HEK293 (cell line): ENCODE measurements at regions not wholly inside any gene's neighbourhood (a gene's known extent, or its start where the extent isn't known, plus 50 kb on each side); places are given as distances from the start of the nearest gene placed in this dataset.

Source experiments
- CTCF ChIA-PET: fragments of 350-600 bp; formaldehyde crosslinking; extraction: SDS; loops from one replicate; lab custom pipeline; 2021; ENCODE audit warnings: antibody characterized with exemption; lab: Yijun Ruan, JAX
- POLR2A ChIA-PET: fragments of 300-600 bp; formaldehyde crosslinking; extraction: SDS; loops from one replicate; lab custom pipeline; 2020; ENCODE audit warnings: antibody characterized with exemption, inconsistent platforms; lab: Yijun Ruan, JAX
- H3K27ac ChIP-seq: fragments of 200-500 bp; sonication (Bioruptor generic); 2 replicates; pipeline ENCODE4 v1.5.1; 2014; ENCODE audit warnings: low read depth, low read length, control low read depth, inconsistent platforms; ENCODE audit errors: extremely low read depth
- H3K36me3 ChIP-seq, 2 experiments: fragments of 200-500 bp in 1 of 2; sonication (Bioruptor generic) in 1 of 2; 1 replicate in 1 of 2; 2 replicates in 1 of 2; pipeline ENCODE4 v1.5.1; 2014 to 2017; ENCODE audit warnings: inconsistent platforms in 2 of 2, low read length in 2 of 2; ENCODE audit not compliant: control insufficient read depth in 2 of 2, insufficient read depth in 1 of 2
- H3K4me1 ChIP-seq: fragments of 200-500 bp; sonication (Bioruptor generic); 2 replicates; pipeline ENCODE4 v1.5.1; 2014; ENCODE audit warnings: mild to moderate bottlenecking, low read length, inconsistent platforms; ENCODE audit not compliant: control insufficient read depth, insufficient read depth
- H3K4me3 ChIP-seq: 2 replicates; pipeline ENCODE4 v1.5.1; 2011; ENCODE audit warnings: low read depth, mild to moderate bottlenecking, control low read depth, low read length, moderate library complexity
- H3K9me3 ChIP-seq: fragments of 200-500 bp; sonication (Bioruptor generic); 2 replicates; pipeline ENCODE4 v1.5.1; 2014; ENCODE audit warnings: low read depth, low read length, inconsistent platforms; ENCODE audit not compliant: control insufficient read depth, insufficient read depth
- KLF8 ChIP-seq: fragments of 450-650 bp; formaldehyde crosslinking; IDR thresholded peaks from 2 replicates; pipeline ENCODE4 v1.5.1; 2016; ENCODE audit warnings: missing biosample characterization, missing genetic modification characterization
- RBAK ChIP-seq: fragments of 450-650 bp; formaldehyde crosslinking; IDR thresholded peaks from 2 replicates; pipeline ENCODE4 v1.5.1; 2016; ENCODE audit warnings: missing biosample characterization, missing genetic modification characterization
- REST ChIP-seq: fragments of 450-650 bp; formaldehyde crosslinking; IDR thresholded peaks from 2 replicates; pipeline ENCODE4 v1.5.1; 2016; ENCODE audit warnings: missing biosample characterization, missing genetic modification characterization
- SCRT1 ChIP-seq: fragments of 450-650 bp; formaldehyde crosslinking; IDR thresholded peaks from 2 replicates; pipeline ENCODE4 v1.5.1; 2016; ENCODE audit warnings: missing biosample characterization, missing genetic modification characterization, borderline replicate concordance
- SP7 ChIP-seq: fragments of 450-650 bp; formaldehyde crosslinking; IDR thresholded peaks from 2 replicates; pipeline ENCODE4 v1.5.1; 2016; ENCODE audit warnings: missing biosample characterization, missing genetic modification characterization
- YY2 ChIP-seq: fragments of 450-650 bp; formaldehyde crosslinking; IDR thresholded peaks from 2 replicates; pipeline ENCODE4 v1.5.1; 2016; ENCODE audit warnings: missing biosample characterization, missing genetic modification characterization
- ZBTB1 ChIP-seq: fragments of 450-650 bp; formaldehyde crosslinking; IDR thresholded peaks from 2 replicates; pipeline ENCODE4 v1.5.1; 2016; ENCODE audit warnings: missing biosample characterization, missing genetic modification characterization
- ZBTB6 ChIP-seq: fragments of 450-650 bp; formaldehyde crosslinking; IDR thresholded peaks from 2 replicates; pipeline ENCODE4 v1.5.1; 2017; ENCODE audit warnings: missing biosample characterization, missing genetic modification characterization
- ZNF146 ChIP-seq: fragments of 450-650 bp; formaldehyde crosslinking; IDR thresholded peaks from 2 replicates; pipeline ENCODE4 v1.5.1; 2016; ENCODE audit warnings: missing biosample characterization, missing genetic modification characterization
- ZNF311 ChIP-seq: fragments of 450-650 bp; formaldehyde crosslinking; IDR thresholded peaks from 2 replicates; pipeline ENCODE4 v1.5.1; 2017; ENCODE audit warnings: missing biosample characterization, missing genetic modification characterization, borderline replicate concordance
- ZNF366 ChIP-seq: fragments of 450-650 bp; formaldehyde crosslinking; conservative IDR thresholded peaks from 2 replicates; pipeline ENCODE4 v1.5.1; 2016; ENCODE audit warnings: missing biosample characterization, missing genetic modification characterization
- ZNF449 ChIP-seq: fragments of 450-650 bp; formaldehyde crosslinking; IDR thresholded peaks from 2 replicates; pipeline ENCODE4 v1.5.1; 2017; ENCODE audit warnings: missing biosample characterization, mild to moderate bottlenecking, missing genetic modification characterization, moderate library complexity
- ZNF473 ChIP-seq: fragments of 450-650 bp; formaldehyde crosslinking; IDR thresholded peaks from 2 replicates; pipeline ENCODE4 v1.5.1; 2017; ENCODE audit warnings: missing biosample characterization, missing genetic modification characterization
- ZNF521 ChIP-seq: fragments of 450-650 bp; formaldehyde crosslinking; IDR thresholded peaks from 2 replicates; pipeline ENCODE4 v1.5.1; 2017; ENCODE audit warnings: missing biosample characterization, mild to moderate bottlenecking, missing genetic modification characterization
- ZNF580 ChIP-seq: fragments of 450-650 bp; formaldehyde crosslinking; IDR thresholded peaks from 2 replicates; pipeline ENCODE4 v1.5.1; 2016; ENCODE audit warnings: missing biosample characterization, missing genetic modification characterization
- ZNF670 ChIP-seq: fragments of 450-650 bp; formaldehyde crosslinking; IDR thresholded peaks from 2 replicates; pipeline ENCODE4 v1.5.1; 2016; ENCODE audit warnings: missing biosample characterization, missing genetic modification characterization, low read depth
- ZNF677 ChIP-seq: fragments of 450-650 bp; IDR thresholded peaks from 2 replicates; pipeline ENCODE4 v1.5.0; 2018; ENCODE audit warnings: missing biosample characterization, mild to moderate bottlenecking, missing genetic modification characterization, moderate library complexity
- ZNF837 ChIP-seq: fragments of 450-650 bp; formaldehyde crosslinking; IDR thresholded peaks from 2 replicates; pipeline ENCODE4 v1.5.1; 2016; ENCODE audit warnings: missing biosample characterization, missing genetic modification characterization
- ZXDB ChIP-seq: fragments of 450-650 bp; formaldehyde crosslinking; IDR thresholded peaks from 2 replicates; pipeline ENCODE4 v1.5.1; 2016; ENCODE audit warnings: missing biosample characterization, missing genetic modification characterization
- TF ChIP-seq, protein P1 (sequence below): fragments of 450-650 bp; formaldehyde crosslinking; IDR thresholded peaks from 2 replicates; pipeline ENCODE4 v1.5.1; 2016; ENCODE audit warnings: missing biosample characterization, missing genetic modification characterization
- TF ChIP-seq, protein P2 (sequence below): fragments of 450-650 bp; formaldehyde crosslinking; IDR thresholded peaks from 2 replicates; pipeline ENCODE4 v1.5.1; 2016; ENCODE audit warnings: missing biosample characterization, missing genetic modification characterization
- TF ChIP-seq, protein P3 (sequence below): fragments of 450-650 bp; formaldehyde crosslinking; IDR thresholded peaks from 2 replicates; pipeline ENCODE4 v1.5.1; 2016; ENCODE audit warnings: missing biosample characterization, missing genetic modification characterization

DNA sequence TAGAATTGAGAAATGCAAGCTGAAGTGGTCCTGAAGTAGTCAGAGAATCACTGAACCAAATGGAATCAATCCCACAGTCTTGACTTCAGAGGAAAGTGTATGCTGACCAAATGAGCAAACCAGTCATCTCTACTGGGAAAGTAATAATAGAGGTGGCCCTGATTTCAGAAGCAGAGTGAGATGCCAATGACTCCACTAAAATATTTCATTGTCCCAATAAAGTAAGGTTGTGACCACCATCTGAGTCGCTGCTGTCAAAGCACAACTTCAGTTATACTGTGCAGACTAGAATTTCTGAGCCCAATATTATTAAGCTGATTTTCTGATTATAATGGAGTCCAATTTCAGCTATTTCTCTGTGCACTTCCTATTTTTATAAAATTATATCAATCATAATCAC lies 334.4 kb upstream of the THBS1 start:
- no peaks in the 10 kb centered on the region for H3K9me3 ChIP-seq
- TF ChIP-seq ZXDB (tag by site-specific recombination), result no peak
- no peak for TF ChIP-seq YY2 (tag by site-specific recombination)
- no peak for TF ChIP-seq ZNF366
- no peak for TF ChIP-seq ZNF670
- TF ChIP-seq ZNF311 (tag by site-specific recombination), result no peak
- no peak for TF ChIP-seq ZNF580
- no peak for TF ChIP-seq SCRT1 (tag by site-specific recombination)
- TF ChIP-seq, protein P1, sequence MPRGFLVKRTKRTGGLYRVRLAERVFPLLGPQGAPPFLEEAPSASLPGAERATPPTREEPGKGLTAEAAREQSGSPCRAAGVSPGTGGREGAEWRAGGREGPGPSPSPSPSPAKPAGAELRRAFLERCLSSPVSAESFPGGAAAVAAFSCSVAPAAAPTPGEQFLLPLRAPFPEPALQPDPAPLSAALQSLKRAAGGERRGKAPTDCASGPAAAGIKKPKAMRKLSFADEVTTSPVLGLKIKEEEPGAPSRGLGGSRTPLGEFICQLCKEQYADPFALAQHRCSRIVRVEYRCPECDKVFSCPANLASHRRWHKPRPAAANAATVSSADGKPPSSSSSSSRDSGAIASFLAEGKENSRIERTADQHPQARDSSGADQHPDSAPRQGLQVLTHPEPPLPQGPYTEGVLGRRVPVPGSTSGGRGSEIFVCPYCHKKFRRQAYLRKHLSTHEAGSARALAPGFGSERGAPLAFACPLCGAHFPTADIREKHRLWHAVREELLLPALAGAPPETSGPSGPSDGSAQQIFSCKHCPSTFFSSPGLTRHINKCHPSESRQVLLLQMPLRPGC (tag by site-specific recombination), result no peak
- no peak for TF ChIP-seq ZNF677 (tag by site-specific recombination)
- TF ChIP-seq ZNF146 (tag by site-specific recombination), result no peak
- TF ChIP-seq, protein P2, sequence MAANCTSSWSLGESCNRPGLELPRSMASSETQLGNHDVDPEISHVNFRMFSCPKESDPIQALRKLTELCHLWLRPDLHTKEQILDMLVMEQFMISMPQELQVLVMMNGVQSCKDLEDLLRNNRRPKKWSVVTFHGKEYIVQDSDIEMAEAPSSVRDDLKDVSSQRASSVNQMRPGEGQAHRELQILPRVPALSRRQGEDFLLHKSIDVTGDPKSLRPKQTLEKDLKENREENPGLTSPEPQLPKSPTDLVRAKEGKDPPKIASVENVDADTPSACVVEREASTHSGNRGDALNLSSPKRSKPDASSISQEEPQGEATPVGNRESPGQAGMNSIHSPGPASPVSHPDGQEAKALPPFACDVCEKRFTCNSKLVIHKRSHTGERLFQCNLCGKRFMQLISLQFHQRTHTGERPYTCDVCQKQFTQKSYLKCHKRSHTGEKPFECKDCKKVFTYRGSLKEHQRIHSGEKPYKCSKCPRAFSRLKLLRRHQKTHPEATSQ (tag by site-specific recombination), result no peak
- no peak for TF ChIP-seq SP7 (tag by site-specific recombination)
- TF ChIP-seq ZNF449 (tag by site-specific recombination), result no peak
- no peak for TF ChIP-seq KLF8 (tag by site-specific recombination)
- TF ChIP-seq ZBTB1 (tag by site-specific recombination), result no peak

DNA sequence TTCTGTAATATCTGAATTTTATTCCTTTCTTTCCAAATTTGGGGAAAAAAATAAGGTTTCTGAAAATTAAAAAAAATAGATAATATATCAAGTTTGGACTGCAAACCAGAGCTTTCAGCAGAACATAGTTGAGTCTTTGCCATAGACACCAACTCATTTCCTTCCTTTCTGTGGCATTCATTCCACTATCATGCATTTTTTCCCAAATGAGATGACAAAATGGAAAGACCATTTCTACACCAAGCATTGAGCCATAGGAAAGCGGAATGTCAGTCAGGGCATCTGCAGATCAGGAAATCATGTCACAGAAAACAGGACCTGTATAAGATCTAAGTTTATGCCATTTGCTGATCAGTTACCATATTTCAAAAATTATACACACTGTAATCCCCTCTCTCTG lies 333.3 kb upstream of the THBS1 start:
- Histone ChIP-seq H3K36me3 (no peaks in the 10 kb centered on the region), H3K4me1 (no peaks in the 10 kb centered on the region), H3K27ac (no peak overlapping the region), H3K4me3 (no peak overlapping the region), H3K9me3 (no peaks in the 10 kb centered on the region)
- POLR2A ChIA-PET, result no interaction called here
- CTCF ChIA-PET, result no interaction called here
- TF ChIP-seq, protein P1 (tag by site-specific recombination), result no peak
- TF ChIP-seq ZNF473 (tag by site-specific recombination), result no peak
- no peak for TF ChIP-seq ZBTB1 (tag by site-specific recombination)
- TF ChIP-seq, protein P3, sequence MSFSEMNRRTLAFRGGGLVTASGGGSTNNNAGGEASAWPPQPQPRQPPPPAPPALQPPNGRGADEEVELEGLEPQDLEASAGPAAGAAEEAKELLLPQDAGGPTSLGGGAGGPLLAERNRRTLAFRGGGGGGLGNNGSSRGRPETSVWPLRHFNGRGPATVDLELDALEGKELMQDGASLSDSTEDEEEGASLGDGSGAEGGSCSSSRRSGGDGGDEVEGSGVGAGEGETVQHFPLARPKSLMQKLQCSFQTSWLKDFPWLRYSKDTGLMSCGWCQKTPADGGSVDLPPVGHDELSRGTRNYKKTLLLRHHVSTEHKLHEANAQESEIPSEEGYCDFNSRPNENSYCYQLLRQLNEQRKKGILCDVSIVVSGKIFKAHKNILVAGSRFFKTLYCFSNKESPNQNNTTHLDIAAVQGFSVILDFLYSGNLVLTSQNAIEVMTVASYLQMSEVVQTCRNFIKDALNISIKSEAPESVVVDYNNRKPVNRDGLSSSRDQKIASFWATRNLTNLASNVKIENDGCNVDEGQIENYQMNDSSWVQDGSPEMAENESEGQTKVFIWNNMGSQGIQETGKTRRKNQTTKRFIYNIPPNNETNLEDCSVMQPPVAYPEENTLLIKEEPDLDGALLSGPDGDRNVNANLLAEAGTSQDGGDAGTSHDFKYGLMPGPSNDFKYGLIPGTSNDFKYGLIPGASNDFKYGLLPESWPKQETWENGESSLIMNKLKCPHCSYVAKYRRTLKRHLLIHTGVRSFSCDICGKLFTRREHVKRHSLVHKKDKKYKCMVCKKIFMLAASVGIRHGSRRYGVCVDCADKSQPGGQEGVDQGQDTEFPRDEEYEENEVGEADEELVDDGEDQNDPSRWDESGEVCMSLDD (tag by site-specific recombination), result no peak
- no peak for TF ChIP-seq ZNF837
- TF ChIP-seq REST, result no peak
- TF ChIP-seq ZBTB6 (tag by site-specific recombination), result no peak
- TF ChIP-seq ZNF521 (tag by site-specific recombination), result no peak
- TF ChIP-seq RBAK (tag by site-specific recombination), result no peak

More for the DNA sequence above, 334.4 kb upstream of the THBS1 start:
- Histone ChIP-seq H3K4me3 (no peak overlapping the region), H3K27ac (no peak overlapping the region), H3K36me3 (no peaks in the 10 kb centered on the region), H3K4me1 (no peaks in the 10 kb centered on the region)
- POLR2A ChIA-PET, result no interaction called here
- CTCF ChIA-PET, result interaction anchor here (0.5 kb wide), 1 partner anchor 54 kb away, joined by 3 read pairs; no protein-coding TSS in a partner anchor
